Panc1 (cell line): ENCODE measurements at regions not wholly inside any gene's neighbourhood (a gene's known extent, or its start where the extent isn't known, plus 50 kb on each side); places are given as distances from the start of the nearest gene placed in this dataset.

Experiments
- SIN3A ChIP-seq: IDR thresholded peaks from 2 replicates; pipeline ENCODE4 v1.6.1; 2012; ENCODE audit warnings: low read depth, mild to moderate bottlenecking, low read length, moderate library complexity, borderline replicate concordance; ENCODE audit not compliant: insufficient read depth
- TF ChIP-seq, protein P1 (sequence below): fragments of 450-650 bp; IDR thresholded peaks from 2 replicates; pipeline ENCODE4 v1.5.1; 2017; ENCODE audit warnings: mild to moderate bottlenecking

DNA sequence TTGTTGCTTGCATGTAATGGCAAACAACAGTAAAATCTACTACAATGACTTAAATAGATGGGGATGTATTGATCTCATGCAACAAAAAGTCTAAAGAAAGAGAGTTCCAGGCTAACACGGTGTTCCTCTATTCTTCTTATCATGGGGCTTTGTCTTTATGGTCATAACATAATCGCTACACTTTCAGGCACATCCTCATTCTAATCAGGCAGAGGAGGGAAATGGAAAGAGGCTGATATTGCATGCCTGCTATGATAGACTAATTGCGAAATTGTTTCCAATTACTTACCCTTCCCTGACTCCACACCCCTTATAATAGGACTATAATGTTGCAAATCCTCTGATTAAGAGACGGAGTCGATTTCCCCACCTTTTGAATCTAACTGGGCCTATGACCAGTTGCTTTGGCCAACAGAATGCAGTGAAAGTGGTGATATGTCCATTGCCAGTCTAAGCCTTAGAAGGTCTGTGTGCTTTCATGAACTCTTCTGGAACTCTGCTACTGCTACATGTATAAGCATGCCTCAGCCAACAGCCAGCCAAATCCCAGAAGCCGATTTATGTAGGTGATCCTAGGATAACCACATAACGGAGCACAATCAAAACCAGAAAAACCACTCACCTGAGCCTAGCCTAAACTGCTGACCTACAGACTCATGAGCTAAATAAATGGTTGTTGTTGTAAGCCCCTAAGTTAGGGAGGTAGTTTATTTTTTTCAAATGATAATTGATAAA, 180.3 kb upstream of the TACR1 start:
- TF ChIP-seq, protein P1, sequence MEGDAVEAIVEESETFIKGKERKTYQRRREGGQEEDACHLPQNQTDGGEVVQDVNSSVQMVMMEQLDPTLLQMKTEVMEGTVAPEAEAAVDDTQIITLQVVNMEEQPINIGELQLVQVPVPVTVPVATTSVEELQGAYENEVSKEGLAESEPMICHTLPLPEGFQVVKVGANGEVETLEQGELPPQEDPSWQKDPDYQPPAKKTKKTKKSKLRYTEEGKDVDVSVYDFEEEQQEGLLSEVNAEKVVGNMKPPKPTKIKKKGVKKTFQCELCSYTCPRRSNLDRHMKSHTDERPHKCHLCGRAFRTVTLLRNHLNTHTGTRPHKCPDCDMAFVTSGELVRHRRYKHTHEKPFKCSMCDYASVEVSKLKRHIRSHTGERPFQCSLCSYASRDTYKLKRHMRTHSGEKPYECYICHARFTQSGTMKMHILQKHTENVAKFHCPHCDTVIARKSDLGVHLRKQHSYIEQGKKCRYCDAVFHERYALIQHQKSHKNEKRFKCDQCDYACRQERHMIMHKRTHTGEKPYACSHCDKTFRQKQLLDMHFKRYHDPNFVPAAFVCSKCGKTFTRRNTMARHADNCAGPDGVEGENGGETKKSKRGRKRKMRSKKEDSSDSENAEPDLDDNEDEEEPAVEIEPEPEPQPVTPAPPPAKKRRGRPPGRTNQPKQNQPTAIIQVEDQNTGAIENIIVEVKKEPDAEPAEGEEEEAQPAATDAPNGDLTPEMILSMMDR: no peak
- TF ChIP-seq SIN3A: no peak
